ENCODE measurements at regions not wholly inside any gene's neighbourhood (a gene's known extent, or its start where the extent isn't known, plus 50 kb on each side); places are given as distances from the start of the nearest gene placed in this dataset.

- TF ChIP-seq ZBTB44 (tag by site-specific recombination; IDR thresholded peaks at IDR 0.05) (0 out of 2 replicates have a peak, but pooled peaks have one; percentile 54), ZNF280C (tag by site-specific recombination; IDR thresholded peaks at IDR 0.05) (no peak), ZNF626 (tag by site-specific recombination; IDR thresholded peaks at IDR 0.05) (no peak), ZNF76 (tag by site-specific recombination; IDR thresholded peaks at IDR 0.05; ENCODE audit: borderline replicate concordance, low read depth) (no peak), ZNF785 (tag by site-specific recombination; IDR thresholded peaks at IDR 0.05) (no peak), ZBTB48 (tag by site-specific recombination; IDR thresholded peaks at IDR 0.05) (no peak), HIC1 (tag by site-specific recombination; IDR thresholded peaks at IDR 0.05) (no peak), ZNF26 (tag by site-specific recombination; IDR thresholded peaks at IDR 0.05) (no peak), ZBTB17 (tag by site-specific recombination; IDR thresholded peaks at IDR 0.05) (no peak), EGR2 (tag by site-specific recombination; IDR thresholded peaks at IDR 0.05; ENCODE audit: low read depth) (no peak), ZNF391 (tag by site-specific recombination; IDR thresholded peaks at IDR 0.05; ENCODE audit: borderline replicate concordance, low read depth) (no peak), MYNN (tag by site-specific recombination; IDR thresholded peaks at IDR 0.05; ENCODE audit: borderline replicate concordance) (no peak), YY2 (tag by site-specific recombination; IDR thresholded peaks at IDR 0.05) (no peak), ZNF830 (tag by site-specific recombination; IDR thresholded peaks at IDR 0.05; ENCODE audit: low read depth) (peak; percentile 69), ZNF600 (tag by site-specific recombination; IDR thresholded peaks at IDR 0.05) (no peak), ZNF324 (tag by site-specific recombination; IDR thresholded peaks at IDR 0.05) (no peak), KLF9 (tag by site-specific recombination; IDR thresholded peaks at IDR 0.05; ENCODE audit: low read depth) (no peak), ZNF544 (tag by site-specific recombination; IDR thresholded peaks at IDR 0.05) (0 out of 2 replicates have a peak, but pooled peaks have one; percentile 34), ZNF16 (tag by site-specific recombination; IDR thresholded peaks at IDR 0.05; ENCODE audit: low read depth) (no peak), PRDM6 (tag by site-specific recombination; IDR thresholded peaks at IDR 0.05) (peak; percentile 14; the same call in 1 of the 2 replicates), ZNF654 (tag by site-specific recombination; IDR thresholded peaks at IDR 0.05; ENCODE audit: low read depth) (no peak), ZNF112 (tag by site-specific recombination; IDR thresholded peaks at IDR 0.05) (0 out of 2 replicates have a peak, but pooled peaks have one; percentile 48), AEBP2 (tag by site-specific recombination; IDR thresholded peaks at IDR 0.05; ENCODE audit: borderline replicate concordance) (no peak), ZNF148 (tag by site-specific recombination; IDR thresholded peaks at IDR 0.05; ENCODE audit: borderline replicate concordance) (no peak)
Measured at GRCh38 chr11:7167976-7168740, 79.4 kb downstream of the RBMXL2 start (continued).

Data from HEK293 (cell line).